Esophagus squamous epithelium (tissue), 5 donors: ENCODE measurements at regions not wholly inside any gene's neighbourhood (a gene's known extent, or its start where the extent isn't known, plus 50 kb on each side); places are given as distances from the start of the nearest gene placed in this dataset.
"Not testable (repeated sequence)": the region's sequence is repeated elsewhere in the genome, so short reads cannot be mapped to it uniquely, and the experiment has no call there.

Experiments used
- DNase-seq: peaks from one replicate; lab custom pipeline; 2025; lab: John Stamatoyannopoulos, UW
- H3K27ac ChIP-seq, 4 donors: fragments of 200-600 bp; sonication (generic); one replicate each; pipeline ENCODE4 v1.5.1; 2016 to 2019; ENCODE audit warnings: mild to moderate bottlenecking in 1 of 4
- H3K27me3 ChIP-seq, 4 donors: fragments of 200-600 bp; sonication (generic); 1 replicate in 3 of 4; 2 replicates in 1 of 4; pipeline versions ENCODE4 v1.5.1 to v1.6.0; 2017 to 2021; ENCODE audit warnings: antibody characterized with exemption in 1 of 4
- H3K36me3 ChIP-seq, 3 donors: fragments of 200-600 bp; sonication (generic); one replicate each; pipeline ENCODE4 v1.5.1; 2016 to 2019
- H3K4me1 ChIP-seq, 3 donors: fragments of 200-600 bp; sonication (generic); one replicate each; pipeline ENCODE4 v1.5.1; 2017 to 2019
- H3K4me3 ChIP-seq, 4 donors: fragments of 200-600 bp; sonication (generic); 1 replicate in 3 of 4; 2 replicates in 1 of 4; pipeline ENCODE4 v1.5.1; 2016 to 2019; ENCODE audit warnings: mild to moderate bottlenecking in 2 of 4, moderate library complexity in 1 of 4
- H3K9me3 ChIP-seq, 3 donors: fragments of 200-600 bp; sonication (generic); one replicate each; pipeline ENCODE4 v1.5.1; 2016 to 2019
- CTCF ChIP-seq, 6 experiments: fragments of 450-650 bp in 4 of 6; fragments of 200-600 bp in 2 of 6; sonication (generic) in 2 of 6; IDR thresholded peaks; one replicate each; pipeline ENCODE4 v1.5.1; 2016 to 2019; ENCODE audit warnings: antibody characterized with exemption in 6 of 6, mild to moderate bottlenecking in 4 of 6, moderate library complexity in 4 of 6
- POLR2A ChIP-seq, 4 donors: fragments of 450-650 bp; IDR thresholded peaks; one replicate each; pipeline ENCODE4 v1.6.1; 2017; ENCODE audit warnings: antibody characterized with exemption in 4 of 4, mild to moderate bottlenecking in 4 of 4, moderate library complexity in 3 of 4
- WGBS, 2 donors: methylation state at CpG; one replicate each; pipeline ENCODE4 v1.1.5; 2018; 5-methylcytosine and 5-hydroxymethylcytosine counted together
- intact Hi-C: fragments of 100-400 bp; cut with DNase I; formaldehyde crosslinking; loops from one replicate; pipeline ENCODE4 v1.15.0; 2022
- donor health status: DM: yes; HTN: yes; CAD: no.

DNA sequence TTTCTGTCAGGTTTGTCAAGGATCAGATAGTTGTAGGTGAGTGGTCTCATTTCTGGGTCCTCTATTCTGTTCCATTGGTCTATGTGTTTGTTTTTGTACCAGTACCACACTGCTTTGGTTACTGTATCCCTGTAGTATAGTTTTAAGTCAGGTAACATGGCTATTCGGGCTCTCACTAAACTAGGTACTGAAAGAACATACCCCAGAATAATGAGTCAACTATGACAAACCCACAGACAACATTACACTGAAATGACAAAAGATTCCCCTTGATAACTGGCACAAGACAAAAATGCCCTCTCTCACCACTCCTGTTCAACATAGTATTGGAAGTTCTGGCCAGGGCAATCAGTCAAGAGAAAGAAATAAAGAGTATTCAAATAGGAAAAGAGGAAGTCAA is 535.3 kb upstream of the CYLC2 start:
- DNase-seq: no peak
- Histone ChIP-seq H3K27ac (no peak overlapping the region), H3K36me3 (no peaks in the 10 kb centered on the region), H3K9me3 (peaks cover 0 to 4% (median 0%) of the 10 kb centered on the region in 3 donors), H3K27me3 (no peaks in the 10 kb centered on the region), H3K4me1 (no peaks in the 10 kb centered on the region), H3K4me3 (no peak overlapping the region)
- 57 to 64% methylated on average over 1 of the region's 1 CpG for WGBS, 2 donors
- TF ChIP-seq POLR2A (IDR thresholded peaks at IDR 0.05) (no peak), CTCF (IDR thresholded peaks at IDR 0.05) (no peak)
- intact Hi-C loops: no loop called here

DNA sequence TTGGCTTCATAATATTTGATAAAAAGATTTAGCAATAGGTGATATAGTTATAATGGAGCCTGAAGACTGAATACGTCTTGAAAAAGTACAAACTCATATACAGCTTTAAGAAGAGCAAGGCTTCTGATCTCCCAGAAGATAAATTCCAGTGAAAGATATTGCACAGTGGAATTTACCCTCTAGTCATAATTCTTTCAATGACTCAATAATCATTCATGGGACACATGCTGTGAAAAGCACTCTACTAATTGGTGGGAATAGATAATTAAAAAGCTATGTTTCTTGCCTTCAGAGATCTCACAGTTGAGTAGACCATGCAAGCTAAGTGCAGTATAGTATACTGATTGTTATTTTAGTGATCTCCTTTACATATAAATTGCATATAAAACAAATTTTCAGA is 538.6 kb upstream of the CYLC2 start:
- TF ChIP-seq CTCF (IDR thresholded peaks at IDR 0.05): no peak
- no peak for TF ChIP-seq POLR2A (IDR thresholded peaks at IDR 0.05)
- 52 to 62% methylated on average over 1 of the region's 1 CpG for WGBS, 2 donors
- intact Hi-C loops: no loop called here

DNA sequence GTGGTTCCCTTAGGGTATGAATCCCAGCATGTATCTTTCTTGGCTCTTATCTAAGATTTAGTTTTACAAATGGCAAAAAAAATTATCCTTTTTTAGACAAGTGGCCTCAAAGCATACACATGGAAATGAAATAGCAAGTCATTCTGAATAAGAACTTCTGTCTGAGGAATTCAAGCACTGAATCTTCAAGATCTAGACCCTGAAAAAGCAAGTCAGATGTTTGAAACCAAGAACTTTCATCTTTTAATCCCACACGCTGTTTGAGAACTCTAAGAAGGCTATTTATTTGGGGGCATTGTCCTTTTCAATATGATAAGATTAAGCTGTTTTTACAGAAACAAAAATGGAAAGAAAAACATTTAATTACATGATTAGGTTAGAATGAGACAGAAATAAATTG is 549.2 kb upstream of the CYLC2 start:
- H3K36me3 ChIP-seq: no peaks in the 10 kb centered on the region
- TF ChIP-seq POLR2A (IDR thresholded peaks at IDR 0.05): no peak
- TF ChIP-seq CTCF (IDR thresholded peaks at IDR 0.05): no peak
- H3K4me3 ChIP-seq: no peak overlapping the region
- no peaks in the 10 kb centered on the region for H3K27me3 ChIP-seq
- no peak for DNase-seq
- H3K9me3 ChIP-seq: no peaks in the 10 kb centered on the region
- intact Hi-C loops: no loop called here
- H3K4me1 ChIP-seq: no peaks in the 10 kb centered on the region
- 62 to 64% methylated on average over 1 of the region's 1 CpG for WGBS, 2 donors
- H3K27ac ChIP-seq: no peak overlapping the region

More for the DNA sequence above, 538.6 kb upstream of the CYLC2 start:
- peaks cover 0 to 4% (median 0%) of the 10 kb centered on the region in 3 donors for H3K9me3 ChIP-seq
- DNase-seq: no peak
- no peak overlapping the region for H3K4me3 ChIP-seq
- no peak overlapping the region for H3K27ac ChIP-seq
- no peaks in the 10 kb centered on the region for H3K4me1 ChIP-seq
- H3K36me3 ChIP-seq: no peaks in the 10 kb centered on the region
- H3K27me3 ChIP-seq: no peaks in the 10 kb centered on the region

- intact Hi-C loops: no loop called here
- H3K27ac ChIP-seq: no peak overlapping the region
- no peaks in the 10 kb centered on the region for H3K27me3 ChIP-seq
- no peak for DNase-seq
- WGBS, 2 donors: 75 to 81% methylated on average over 1 of the region's 1 CpG
- H3K9me3 ChIP-seq: no peaks in the 10 kb centered on the region
- TF ChIP-seq POLR2A (IDR thresholded peaks at IDR 0.05) (no peak), CTCF (IDR thresholded peaks at IDR 0.05) (no peak)
- H3K4me1 ChIP-seq: no peaks in the 10 kb centered on the region
- no peaks in the 10 kb centered on the region for H3K36me3 ChIP-seq
- H3K4me3 ChIP-seq: no peak overlapping the region
These were observed 549.9 kb upstream of the CYLC2 start for GRCh38 chr9:102445181-102445747.

DNA sequence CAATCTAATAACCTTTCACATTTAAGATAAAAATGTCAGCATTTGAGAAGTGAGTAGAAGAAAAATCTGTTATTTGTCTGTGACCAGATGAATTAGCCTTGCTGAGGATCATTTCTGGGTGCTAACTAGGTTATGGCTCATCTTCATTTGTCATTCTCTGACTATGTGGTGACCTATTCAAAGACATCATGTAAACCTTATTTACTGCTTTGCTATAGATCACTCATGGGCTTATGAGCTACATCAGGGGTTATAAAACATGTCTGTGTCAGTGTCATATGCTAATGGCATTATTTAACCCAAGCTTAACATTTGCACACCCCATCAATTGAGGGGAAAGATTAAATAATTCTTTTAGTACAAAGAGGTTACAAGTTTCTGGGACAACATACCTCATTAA is 555.5 kb upstream of the CYLC2 start:
- no peak for DNase-seq
- Histone ChIP-seq H3K4me3 (no peak overlapping the region), H3K9me3 (no peaks in the 10 kb centered on the region), H3K36me3 (no peaks in the 10 kb centered on the region), H3K27me3 (no peaks in the 10 kb centered on the region), H3K27ac (no peak overlapping the region), H3K4me1 (no peaks in the 10 kb centered on the region)
- TF ChIP-seq POLR2A (IDR thresholded peaks at IDR 0.05) (no peak), CTCF (IDR thresholded peaks at IDR 0.05) (no peak)
- intact Hi-C loops: no loop called here

GRCh38 chr9:102436599-102436998 is 558.5 kb upstream of the CYLC2 start:
- H3K4me3 ChIP-seq, intact Hi-C loops, H3K9me3 ChIP-seq, H3K36me3 ChIP-seq, DNase-seq, H3K27ac ChIP-seq, H3K4me1 ChIP-seq, H3K27me3 ChIP-seq: not testable (repeated sequence)
- WGBS, 2 donors: 87 to 92% methylated on average over 6 to 10 of the region's 13 CpGs
